Ovary (tissue), 7 donors: ENCODE measurements at regions not wholly inside any gene's neighbourhood (a gene's known extent, or its start where the extent isn't known, plus 50 kb on each side); places are given as distances from the start of the nearest gene placed in this dataset.

Experiments used
- DNase-seq, 5 donors: peaks; one replicate each; pipeline ENCODE4 v3.0.0-alpha.2; 2019 to 2020
- H3K27ac ChIP-seq, 2 donors: fragments of 200-600 bp; one replicate each; pipeline versions ENCODE4 v1.5.1 to v1.8.0; 2019 to 2022
- H3K27me3 ChIP-seq: fragments of 200-600 bp; one replicate; pipeline ENCODE4 v1.8.0; 2022
- H3K36me3 ChIP-seq: fragments of 200-600 bp; sonication (generic); one replicate; pipeline ENCODE4 v1.5.1; 2019
- H3K4me1 ChIP-seq: one replicate; pipeline ENCODE4 v1.8.1; 2013; ENCODE audit warnings: mild to moderate bottlenecking, moderate library complexity; ENCODE audit not compliant: insufficient read depth
- H3K4me3 ChIP-seq: fragments of 200-600 bp; sonication (generic); one replicate; pipeline ENCODE4 v1.5.1; 2017
- H3K9me3 ChIP-seq, 2 donors: fragments of 200-600 bp in 1 of 2; sonication (generic) in 1 of 2; one replicate each; pipeline versions ENCODE4 v1.5.1 to v1.8.1; 2013 to 2019; ENCODE audit warnings: mild to moderate bottlenecking in 1 of 2, moderate library complexity in 1 of 2
- EP300 ChIP-seq: sonication (generic); formaldehyde crosslinking; IDR thresholded peaks from one replicate; pipeline ENCODE4 v1.6.1; 2017; ENCODE audit warnings: antibody characterized with exemption
- POLR2A ChIP-seq: fragments of 450-650 bp; IDR thresholded peaks from one replicate; pipeline ENCODE4 v1.6.1; 2017; ENCODE audit warnings: antibody characterized with exemption, mild to moderate bottlenecking, moderate library complexity
- WGBS, 3 donors: extraction: QIAGEN DNeasy Blood & Tissue Kit in 1 of 3; methylation state at CpG; one replicate each; pipeline versions ENCODE4 v1.1.5 to v1.1.7; 2013 to 2017; 5-methylcytosine and 5-hydroxymethylcytosine counted together
- intact Hi-C, 4 donors: fragments of 100-400 bp; cut with DNase I; formaldehyde crosslinking; loops; one replicate each; pipeline versions ENCODE4 v1.11.0 to v1.15.1; 2022 to 2023
- TF ChIP-seq, protein P1 (sequence below), 3 donors: fragments of 450-650 bp in 2 of 3; fragments of 200-600 bp in 1 of 3; IDR thresholded peaks; one replicate each; pipeline versions ENCODE4 v1.5.1 to v1.8.0; 2016 to 2022; ENCODE audit warnings: antibody characterized with exemption in 3 of 3, mild to moderate bottlenecking in 1 of 3
- donor health status: DM: no; HTN: no; CAD: no; lungs with moderate emphysema.
- donor health status: DM: no; HTN: no; CAD: no.
- donor health status: Bipolar disorder and iron deficiency.
- donor health status: DM: no; HTN: no; CAD: no.
- donor health status: DM: yes; HTN: yes; CAD: no.

GRCh38 chr1:177514207-177514606 lies 343.4 kb downstream of the BRINP2 start:
- H3K9me3 ChIP-seq: no peaks in the 10 kb centered on the region
- no peaks in the 10 kb centered on the region for H3K36me3 ChIP-seq
- no peaks in the 10 kb centered on the region for H3K4me1 ChIP-seq
- no peaks in the 10 kb centered on the region for H3K27me3 ChIP-seq
- no peak overlapping the region for H3K4me3 ChIP-seq
- no peak for DNase-seq
- intact Hi-C loops: no loop called here
- H3K27ac ChIP-seq: no peak overlapping the region
- TF ChIP-seq, protein P1, sequence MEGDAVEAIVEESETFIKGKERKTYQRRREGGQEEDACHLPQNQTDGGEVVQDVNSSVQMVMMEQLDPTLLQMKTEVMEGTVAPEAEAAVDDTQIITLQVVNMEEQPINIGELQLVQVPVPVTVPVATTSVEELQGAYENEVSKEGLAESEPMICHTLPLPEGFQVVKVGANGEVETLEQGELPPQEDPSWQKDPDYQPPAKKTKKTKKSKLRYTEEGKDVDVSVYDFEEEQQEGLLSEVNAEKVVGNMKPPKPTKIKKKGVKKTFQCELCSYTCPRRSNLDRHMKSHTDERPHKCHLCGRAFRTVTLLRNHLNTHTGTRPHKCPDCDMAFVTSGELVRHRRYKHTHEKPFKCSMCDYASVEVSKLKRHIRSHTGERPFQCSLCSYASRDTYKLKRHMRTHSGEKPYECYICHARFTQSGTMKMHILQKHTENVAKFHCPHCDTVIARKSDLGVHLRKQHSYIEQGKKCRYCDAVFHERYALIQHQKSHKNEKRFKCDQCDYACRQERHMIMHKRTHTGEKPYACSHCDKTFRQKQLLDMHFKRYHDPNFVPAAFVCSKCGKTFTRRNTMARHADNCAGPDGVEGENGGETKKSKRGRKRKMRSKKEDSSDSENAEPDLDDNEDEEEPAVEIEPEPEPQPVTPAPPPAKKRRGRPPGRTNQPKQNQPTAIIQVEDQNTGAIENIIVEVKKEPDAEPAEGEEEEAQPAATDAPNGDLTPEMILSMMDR (IDR thresholded peaks at IDR 0.05): no peak
- TF ChIP-seq EP300 (no peak), POLR2A (no peak)

DNA sequence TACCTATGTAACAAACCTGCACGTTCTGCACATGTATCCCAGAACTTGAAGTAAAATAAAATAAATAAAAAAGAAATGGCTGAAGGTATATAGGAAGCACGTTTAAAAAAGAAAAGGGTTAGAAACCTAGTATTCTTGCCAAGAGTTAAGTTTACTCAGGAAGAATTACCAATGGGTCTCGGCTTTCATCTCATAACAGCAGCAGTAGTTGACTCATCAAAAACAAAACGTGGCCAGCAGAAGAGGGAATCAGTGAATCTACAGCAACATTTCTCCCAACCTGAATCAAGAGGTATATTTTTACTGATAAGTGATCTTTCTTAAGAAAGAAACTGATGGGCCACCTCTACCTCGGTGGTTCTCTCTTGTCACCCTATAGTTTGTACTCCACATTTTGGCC lies 340.3 kb downstream of the BRINP2 start:
- DNase-seq: no peak
- Histone ChIP-seq H3K36me3 (no peaks in the 10 kb centered on the region), H3K9me3 (no peaks in the 10 kb centered on the region), H3K4me1 (no peaks in the 10 kb centered on the region), H3K4me3 (no peak overlapping the region), H3K27ac (no peak overlapping the region), H3K27me3 (no peaks in the 10 kb centered on the region)
- TF ChIP-seq POLR2A (no peak), EP300 (no peak)
- TF ChIP-seq, protein P1 (IDR thresholded peaks at IDR 0.05): no peak
- intact Hi-C loops: no loop called here
- WGBS, 3 donors: 62 to 74% (median 65%) methylated on average over 5 of the region's 5 CpGs

GRCh38 chr1:177505905-177506590 lies 335.3 kb downstream of the BRINP2 start:
- intact Hi-C loops: no loop called here
- Histone ChIP-seq H3K9me3 (no peaks in the 10 kb centered on the region), H3K4me1 (no peaks in the 10 kb centered on the region), H3K27me3 (no peaks in the 10 kb centered on the region), H3K36me3 (no peaks in the 10 kb centered on the region), H3K27ac (no peak overlapping the region), H3K4me3 (no peak overlapping the region)
- TF ChIP-seq EP300 (no peak), POLR2A (no peak)
- 80 to 81% (median 81%) methylated on average over 1 of the region's 1 CpG for WGBS, 3 donors
- no peak for DNase-seq

- no peak overlapping the region for H3K4me3 ChIP-seq
- no peaks in the 10 kb centered on the region for H3K36me3 ChIP-seq
- 68 to 88% (median 77%) methylated on average over 2 of the region's 2 CpGs for WGBS, 3 donors
- no peaks in the 10 kb centered on the region for H3K4me1 ChIP-seq
- TF ChIP-seq POLR2A: no peak
- DNase-seq: no peak
- H3K27me3 ChIP-seq: no peaks in the 10 kb centered on the region
- no peaks in the 10 kb centered on the region for H3K9me3 ChIP-seq
- H3K27ac ChIP-seq: no peak overlapping the region
- intact Hi-C loops: no loop called here
These were observed 325.1 kb downstream of the BRINP2 start for GRCh38 chr1:177495878-177496277.

- TF ChIP-seq EP300 (no peak), POLR2A (no peak)
- TF ChIP-seq, protein P1 (IDR thresholded peaks at IDR 0.05): no peak
- intact Hi-C loops: no loop called here
- 84 to 87% (median 86%) methylated on average over 2 of the region's 2 CpGs for WGBS, 3 donors
- H3K36me3 ChIP-seq: no peaks in the 10 kb centered on the region
- no peak overlapping the region for H3K27ac ChIP-seq
- no peaks in the 10 kb centered on the region for H3K27me3 ChIP-seq
- H3K9me3 ChIP-seq: no peaks in the 10 kb centered on the region
- H3K4me1 ChIP-seq: no peaks in the 10 kb centered on the region
- DNase-seq: no peak
- no peak overlapping the region for H3K4me3 ChIP-seq
These were observed 320.0 kb downstream of the BRINP2 start for GRCh38 chr1:177490786-177491185.
